HG02885 (cell line): ENCODE measurements at regions not wholly inside any gene's neighbourhood (a gene's known extent, or its start where the extent isn't known, plus 50 kb on each side); places are given as distances from the start of the nearest gene placed in this dataset.

Experiments
- ATAC-seq: cut with Tn5 transposase; IDR thresholded peaks from one replicate; pipeline ENCODE4 v1.9.1; 2021; ENCODE audit warnings: mild to moderate bottlenecking; ENCODE audit not compliant: unreplicated experiment, poor library complexity

- no peak for ATAC-seq
These were observed 73.9 kb downstream of the CASP3 start for GRCh38 chr4:184575306-184575705.

- no peak for ATAC-seq
These were observed 74.4 kb downstream of the CASP3 start for GRCh38 chr4:184574861-184575260.

GRCh38 chr4:184573701-184574100 lies 75.5 kb downstream of the CASP3 start:
- ATAC-seq: no peak

- ATAC-seq: no peak
These were observed 80.5 kb downstream of the CASP3 start for GRCh38 chr4:184568770-184569169.

- ATAC-seq: no peak
These were observed 85.6 kb downstream of the CASP3 start for GRCh38 chr4:184563621-184564020.

GRCh38 chr4:184558996-184559395 lies 84.6 kb upstream of the IRF2 start:
- ATAC-seq: no peak

GRCh38 chr4:184553891-184554290 lies 79.5 kb upstream of the IRF2 start:
- ATAC-seq: no peak

- no peak for ATAC-seq
These were observed 76.1 kb upstream of the IRF2 start for GRCh38 chr4:184550476-184550875.

- no peak for ATAC-seq
These were observed 74.4 kb upstream of the IRF2 start for GRCh38 chr4:184548648-184549341.

GRCh38 chr4:184548316-184548647 lies 73.9 kb upstream of the IRF2 start:
- no peak for ATAC-seq

GRCh38 chr4:184544788-184545409 lies 70.5 kb upstream of the IRF2 start:
- ATAC-seq: no peak

GRCh38 chr4:184541907-184542306 lies 67.6 kb upstream of the IRF2 start:
- no peak for ATAC-seq

GRCh38 chr4:184540307-184540706 lies 66.0 kb upstream of the IRF2 start:
- no peak for ATAC-seq

- peak; percentile 60 for ATAC-seq
These were observed 63.8 kb upstream of the IRF2 start for GRCh38 chr4:184538023-184538599.

- ATAC-seq: peak; percentile 64
These were observed 63.1 kb upstream of the IRF2 start for GRCh38 chr4:184537269-184538022.

- ATAC-seq: no peak
These were observed 62.5 kb upstream of the IRF2 start for GRCh38 chr4:184536881-184537248.

- no peak for ATAC-seq
These were observed 61.9 kb upstream of the IRF2 start for GRCh38 chr4:184536065-184536880.

GRCh38 chr4:184534511-184535391 lies 60.4 kb upstream of the IRF2 start:
- ATAC-seq: peak; percentile 60

- ATAC-seq: no peak
These were observed 59.6 kb upstream of the IRF2 start for GRCh38 chr4:184533908-184534307.

- no peak for ATAC-seq
These were observed 56.7 kb upstream of the IRF2 start for GRCh38 chr4:184531008-184531407.
